GM21529 (cell line): ENCODE measurements at regions not wholly inside any gene's neighbourhood (a gene's known extent, or its start where the extent isn't known, plus 50 kb on each side); places are given as distances from the start of the nearest gene placed in this dataset.
"Not testable (repeated sequence)": the region's sequence is repeated elsewhere in the genome, so short reads cannot be mapped to it uniquely, and the experiment has no call there.

Source experiments
- ATAC-seq: cut with Tn5 transposase; IDR thresholded peaks from one replicate; pipeline ENCODE4 v1.9.1; 2021; ENCODE audit not compliant: unreplicated experiment

GRCh38 chr12:19972325-19973288, 395.7 kb upstream of the PDE3A start:
- ATAC-seq, result no peak

- ATAC-seq, result no peak
These were observed 390.1 kb upstream of the PDE3A start for GRCh38 chr12:19978193-19978592.

- ATAC-seq, result no peak
These were observed 388.8 kb upstream of the PDE3A start for GRCh38 chr12:19979584-19979983.

GRCh38 chr12:19981944-19982343, 386.4 kb upstream of the PDE3A start:
- no peak for ATAC-seq

- ATAC-seq, result no peak
These were observed 380.3 kb upstream of the PDE3A start for GRCh38 chr12:19988001-19988400.

GRCh38 chr12:19988459-19988873, 379.9 kb upstream of the PDE3A start:
- ATAC-seq, result no peak

GRCh38 chr12:19988948-19989347, 379.4 kb upstream of the PDE3A start:
- ATAC-seq, result no peak

- ATAC-seq, result no peak
These were observed 377.2 kb upstream of the PDE3A start for GRCh38 chr12:19991146-19991545.

GRCh38 chr12:19992311-19992710, 376.0 kb upstream of the PDE3A start:
- ATAC-seq, result no peak

GRCh38 chr12:19994968-19995367, 373.4 kb upstream of the PDE3A start:
- ATAC-seq, result no peak

GRCh38 chr12:19997656-19998400, 370.5 kb upstream of the PDE3A start:
- ATAC-seq, result no peak

- ATAC-seq, result no peak
These were observed 369.9 kb upstream of the PDE3A start for GRCh38 chr12:19998411-19998810.

- no peak for ATAC-seq
These were observed 369.2 kb upstream of the PDE3A start for GRCh38 chr12:19998961-19999804.

GRCh38 chr12:19999805-20000138, 368.6 kb upstream of the PDE3A start:
- ATAC-seq, result no peak

- no peak for ATAC-seq
These were observed 368.0 kb upstream of the PDE3A start for GRCh38 chr12:20000229-20000849.

- ATAC-seq, result no peak
These were observed 365.1 kb upstream of the PDE3A start for GRCh38 chr12:20003252-20003651.

GRCh38 chr12:20004952-20005351, 363.4 kb upstream of the PDE3A start:
- no peak for ATAC-seq

GRCh38 chr12:20006871-20007730, 361.2 kb upstream of the PDE3A start:
- ATAC-seq, result no peak

- not testable (repeated sequence) for ATAC-seq
These were observed 358.4 kb upstream of the PDE3A start for GRCh38 chr12:20009965-20010364.

GRCh38 chr12:20011200-20011599, 357.1 kb upstream of the PDE3A start:
- ATAC-seq, result no peak
